Body of pancreas (tissue), 4 donors: ENCODE measurements at regions not wholly inside any gene's neighbourhood (a gene's known extent, or its start where the extent isn't known, plus 50 kb on each side); places are given as distances from the start of the nearest gene placed in this dataset.
"Not testable (repeated sequence)": the region's sequence is repeated elsewhere in the genome, so short reads cannot be mapped to it uniquely, and the experiment has no call there.

Experiments
- ATAC-seq: fragments of 150-250 bp; one replicate; pipeline ENCODE4 v1.9.1; 2016
- DNase-seq, 4 donors: peaks; one replicate each; pipeline ENCODE4 v3.0.0-alpha.2; 2019
- H3K27ac ChIP-seq, 4 donors: fragments of 200-600 bp; sonication (generic); 1 replicate in 3 of 4; 2 replicates in 1 of 4; pipeline versions ENCODE4 v1.5.1 to v1.6.1; 2016 to 2019; ENCODE audit warnings: mild to moderate bottlenecking in 1 of 4, mixed read lengths in 1 of 4, moderate library complexity in 1 of 4
- H3K27me3 ChIP-seq, 2 donors: fragments of 200-600 bp; sonication (generic); one replicate each; pipeline ENCODE4 v1.6.0; 2016; ENCODE audit warnings: mild to moderate bottlenecking in 1 of 2
- H3K36me3 ChIP-seq, 2 donors: fragments of 200-600 bp; sonication (generic); replicated peaks in 1 of 2; 2 replicates each; pipeline ENCODE4 v1.5.1; 2016; ENCODE audit warnings: low read depth in 2 of 2; ENCODE audit not compliant: insufficient read depth in 1 of 2
- H3K4me1 ChIP-seq: fragments of 200-600 bp; sonication (generic); one replicate; pipeline ENCODE4 v1.6.0; 2016
- H3K4me3 ChIP-seq, 2 donors: fragments of 200-600 bp; sonication (generic); 1 replicate in 1 of 2; 2 replicates in 1 of 2; pipeline ENCODE4 v1.5.1; 2016 to 2019
- H3K9me3 ChIP-seq, 3 donors: fragments of 200-600 bp; sonication (generic); 1 replicate in 2 of 3; 2 replicates in 1 of 3; pipeline ENCODE4 v1.5.1; 2016
- POLR2A ChIP-seq, 3 donors: fragments of 450-650 bp; IDR thresholded peaks; one replicate each; pipeline ENCODE4 v1.6.1; 2016; ENCODE audit warnings: antibody characterized with exemption in 3 of 3, mild to moderate bottlenecking in 2 of 3
- WGBS, 2 donors: methylation state at CpG; one replicate each; pipeline ENCODE4 v1.1.5; 2017; 5-methylcytosine and 5-hydroxymethylcytosine counted together
- intact Hi-C: fragments of 100-400 bp; cut with DNase I; formaldehyde crosslinking; loops from one replicate; pipeline ENCODE4 v1.15.1; 2023
- TF ChIP-seq, protein P1 (sequence below), 7 experiments: fragments of 450-650 bp in 4 of 7; fragments of 200-600 bp in 3 of 7; sonication (generic) in 3 of 7; IDR thresholded peaks; one replicate each; pipeline ENCODE4 v1.5.1; 2016 to 2019; ENCODE audit warnings: antibody characterized with exemption in 7 of 7

DNA sequence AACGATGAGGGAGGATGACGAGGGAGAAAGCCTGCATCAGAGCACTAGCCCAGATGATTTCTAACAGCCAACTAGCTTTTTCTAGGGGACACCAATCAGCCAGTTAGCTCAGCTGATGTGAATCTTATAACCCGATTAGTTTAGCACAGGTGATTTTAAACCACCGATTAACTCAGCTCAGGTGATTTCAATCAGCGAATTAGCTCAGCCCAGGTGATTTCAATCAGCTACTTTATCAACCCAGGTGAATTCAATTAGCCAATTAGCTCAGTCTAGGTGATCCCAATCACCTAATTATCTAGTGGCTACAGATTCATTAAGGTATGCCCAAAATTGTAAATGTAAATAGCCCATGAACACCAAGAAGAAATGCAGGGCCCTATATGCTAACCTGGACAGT lies 146.9 kb downstream of the ZNF486 start:
- H3K4me1 ChIP-seq = peaks cover 33% of the 10 kb centered on the region
- TF ChIP-seq POLR2A (IDR thresholded peaks at IDR 0.05) = no peak
- TF ChIP-seq, protein P1, sequence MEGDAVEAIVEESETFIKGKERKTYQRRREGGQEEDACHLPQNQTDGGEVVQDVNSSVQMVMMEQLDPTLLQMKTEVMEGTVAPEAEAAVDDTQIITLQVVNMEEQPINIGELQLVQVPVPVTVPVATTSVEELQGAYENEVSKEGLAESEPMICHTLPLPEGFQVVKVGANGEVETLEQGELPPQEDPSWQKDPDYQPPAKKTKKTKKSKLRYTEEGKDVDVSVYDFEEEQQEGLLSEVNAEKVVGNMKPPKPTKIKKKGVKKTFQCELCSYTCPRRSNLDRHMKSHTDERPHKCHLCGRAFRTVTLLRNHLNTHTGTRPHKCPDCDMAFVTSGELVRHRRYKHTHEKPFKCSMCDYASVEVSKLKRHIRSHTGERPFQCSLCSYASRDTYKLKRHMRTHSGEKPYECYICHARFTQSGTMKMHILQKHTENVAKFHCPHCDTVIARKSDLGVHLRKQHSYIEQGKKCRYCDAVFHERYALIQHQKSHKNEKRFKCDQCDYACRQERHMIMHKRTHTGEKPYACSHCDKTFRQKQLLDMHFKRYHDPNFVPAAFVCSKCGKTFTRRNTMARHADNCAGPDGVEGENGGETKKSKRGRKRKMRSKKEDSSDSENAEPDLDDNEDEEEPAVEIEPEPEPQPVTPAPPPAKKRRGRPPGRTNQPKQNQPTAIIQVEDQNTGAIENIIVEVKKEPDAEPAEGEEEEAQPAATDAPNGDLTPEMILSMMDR (IDR thresholded peaks at IDR 0.05) = no peak
- WGBS, 2 donors = 56 to 66% methylated on average over 5 of the region's 5 CpGs
- no peaks in the 10 kb centered on the region for H3K36me3 ChIP-seq
- DNase-seq = no peak
- H3K27ac ChIP-seq = peak overlapping the region in 1 of 4 donors; percentile 2
- no peak for ATAC-seq
- intact Hi-C loops = no loop called here
- H3K9me3 ChIP-seq = no peaks in the 10 kb centered on the region
- H3K4me3 ChIP-seq = no peak overlapping the region
- no peaks in the 10 kb centered on the region for H3K27me3 ChIP-seq

DNA sequence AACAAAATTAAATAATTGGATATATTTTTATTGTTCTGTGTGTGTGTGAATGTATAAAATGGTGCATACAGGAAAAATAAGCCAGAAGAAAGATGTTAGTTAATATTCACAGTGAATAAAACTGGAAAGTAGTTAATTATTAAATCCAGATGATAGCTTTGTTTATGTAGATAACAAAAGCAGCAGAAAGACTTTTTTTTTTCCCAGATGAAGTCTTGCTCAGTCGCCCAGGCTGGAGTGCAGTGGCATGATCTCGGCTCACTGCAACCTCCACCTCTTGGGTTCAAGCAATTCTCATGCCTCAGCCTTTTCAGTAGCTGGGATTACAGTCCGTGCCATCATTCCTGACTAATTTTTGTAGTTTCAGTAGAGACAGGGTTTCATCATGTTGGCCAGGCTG lies 140.1 kb downstream of the ZNF486 start:
- Histone ChIP-seq H3K4me1 (peaks cover 23% of the 10 kb centered on the region), H3K4me3 (no peak overlapping the region), H3K27me3 (no peaks in the 10 kb centered on the region), H3K9me3 (no peaks in the 10 kb centered on the region), H3K36me3 (no peaks in the 10 kb centered on the region), H3K27ac (peak overlapping the region; percentile 15 to 76 (median 71))
- intact Hi-C loops = no loop called here
- WGBS, 2 donors = 15 to 29% methylated on average over 3 of the region's 3 CpGs
- DNase-seq (peak in 2 of 4 donors; percentile 8 to 32), ATAC-seq (peak; percentile 80)
- TF ChIP-seq POLR2A (IDR thresholded peaks at IDR 0.05) = peak in 2 of 3 donors; percentile 31 to 34
- TF ChIP-seq, protein P1 (IDR thresholded peaks at IDR 0.05) = no peak

GRCh38 chr19:20296314-20296713 lies 129.3 kb downstream of the ZNF486 start:
- ATAC-seq, DNase-seq, H3K4me1 ChIP-seq, H3K27ac ChIP-seq, H3K4me3 ChIP-seq, H3K27me3 ChIP-seq, H3K36me3 ChIP-seq, H3K9me3 ChIP-seq, intact Hi-C loops: not testable (repeated sequence)
- WGBS, 2 donors = 98% methylated on average over 14 of the region's 30 CpGs; no CpG with 5 or more reads in 1 of the 2 donors

DNA sequence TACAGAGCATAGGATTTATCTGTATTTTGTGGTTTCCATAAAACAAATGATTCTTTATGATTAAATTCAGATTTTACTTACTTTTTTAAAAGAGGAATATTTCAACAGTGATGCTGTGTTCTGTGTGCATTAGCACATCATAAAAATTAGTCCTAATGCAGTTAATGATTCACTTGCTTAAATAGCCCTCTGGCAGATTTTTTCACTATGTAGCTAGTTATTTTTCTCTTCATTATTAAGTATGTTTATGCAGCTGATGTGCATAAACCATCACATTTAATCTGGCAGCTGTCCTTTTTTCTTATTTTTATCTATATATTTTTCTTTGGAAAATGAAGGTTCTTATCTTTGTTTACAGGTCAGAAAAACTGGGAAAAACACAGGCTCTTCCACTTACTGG lies 127.2 kb downstream of the ZNF486 start:
- H3K4me1 ChIP-seq = peaks cover 6% of the 10 kb centered on the region
- H3K9me3 ChIP-seq = no peaks in the 10 kb centered on the region
- intact Hi-C loops = no loop called here
- TF ChIP-seq, protein P1 (IDR thresholded peaks at IDR 0.05) = no peak
- TF ChIP-seq POLR2A (IDR thresholded peaks at IDR 0.05) = no peak
- H3K27ac ChIP-seq = no peak overlapping the region
- H3K36me3 ChIP-seq = no peaks in the 10 kb centered on the region
- no peak for DNase-seq
- no peak for ATAC-seq
- H3K27me3 ChIP-seq = no peaks in the 10 kb centered on the region
- H3K4me3 ChIP-seq = no peak overlapping the region

DNA sequence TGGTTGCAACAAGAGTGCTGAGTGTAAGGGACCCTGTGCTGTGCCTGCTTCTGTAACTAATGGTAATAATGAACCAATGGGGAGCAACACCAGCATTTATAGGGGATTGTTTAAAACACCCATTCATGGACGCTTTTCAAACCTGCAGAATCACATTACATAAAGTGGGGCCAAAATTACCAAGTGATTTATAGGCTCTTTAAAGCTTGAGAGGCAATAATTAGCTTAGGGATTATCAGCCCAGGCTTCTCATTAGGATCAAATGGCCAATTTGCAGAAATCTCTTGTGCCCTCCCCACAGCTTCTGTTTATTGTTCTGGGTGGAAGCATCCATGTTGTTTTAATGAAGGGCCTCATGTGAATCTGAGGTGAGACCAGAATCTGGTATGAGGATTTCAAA lies 125.5 kb downstream of the ZNF486 start:
- DNase-seq, H3K36me3 ChIP-seq, H3K27ac ChIP-seq, H3K27me3 ChIP-seq, H3K9me3 ChIP-seq, ATAC-seq, H3K4me3 ChIP-seq, intact Hi-C loops, H3K4me1 ChIP-seq: not testable (repeated sequence)
- WGBS, 2 donors = 79 to 87% methylated on average over 1 of the region's 1 CpG

GRCh38 chr19:20289186-20289585 lies 122.2 kb downstream of the ZNF486 start:
- intact Hi-C loops = no loop called here
- Histone ChIP-seq H3K27ac (no peak overlapping the region), H3K27me3 (no peaks in the 10 kb centered on the region), H3K9me3 (no peaks in the 10 kb centered on the region), H3K36me3 (no peaks in the 10 kb centered on the region), H3K4me1 (peaks cover 7% of the 10 kb centered on the region), H3K4me3 (no peak overlapping the region)
- TF ChIP-seq POLR2A (IDR thresholded peaks at IDR 0.05) = no peak
- TF ChIP-seq, protein P1 (IDR thresholded peaks at IDR 0.05) = no peak
- ATAC-seq (no peak), DNase-seq (no peak)
